GM10266 (cell line): ENCODE measurements at regions not wholly inside any gene's neighbourhood (a gene's known extent, or its start where the extent isn't known, plus 50 kb on each side); places are given as distances from the start of the nearest gene placed in this dataset.
"Not testable (repeated sequence)": the region's sequence is repeated elsewhere in the genome, so short reads cannot be mapped to it uniquely, and the experiment has no call there.

ENCODE experiments used
- DNase-seq: peaks from one replicate; pipeline ENCODE4 v3.0.0; 2012; ENCODE audit errors: extremely low spot score
- TF ChIP-seq, protein P1 (sequence below): IDR thresholded peaks from 2 replicates; pipeline ENCODE4 v1.5.1; 2012; ENCODE audit warnings: mild to moderate bottlenecking, low read depth; ENCODE audit not compliant: control insufficient read depth, insufficient read depth; ENCODE audit errors: missing control alignments

DNA sequence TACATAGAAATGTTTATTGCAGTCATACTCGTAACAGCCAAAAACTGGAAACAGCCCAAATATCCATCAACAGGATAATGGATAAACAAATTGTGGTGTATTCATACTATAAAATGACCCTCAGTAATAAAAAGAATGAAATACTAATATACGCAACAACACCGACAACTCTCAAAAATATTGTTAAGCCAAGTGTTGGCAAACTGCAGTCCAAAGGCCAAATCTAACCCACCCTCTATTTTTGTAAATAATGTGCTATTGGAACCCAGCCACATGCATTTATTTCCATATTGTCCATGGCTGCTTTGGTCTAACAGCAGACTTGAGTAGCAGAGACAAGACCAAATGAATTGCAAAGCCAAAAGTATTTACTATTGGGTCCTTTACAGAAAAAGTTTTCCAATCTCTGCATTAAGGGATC, 151.0 kb downstream of the MREG start:
- TF ChIP-seq, protein P1, sequence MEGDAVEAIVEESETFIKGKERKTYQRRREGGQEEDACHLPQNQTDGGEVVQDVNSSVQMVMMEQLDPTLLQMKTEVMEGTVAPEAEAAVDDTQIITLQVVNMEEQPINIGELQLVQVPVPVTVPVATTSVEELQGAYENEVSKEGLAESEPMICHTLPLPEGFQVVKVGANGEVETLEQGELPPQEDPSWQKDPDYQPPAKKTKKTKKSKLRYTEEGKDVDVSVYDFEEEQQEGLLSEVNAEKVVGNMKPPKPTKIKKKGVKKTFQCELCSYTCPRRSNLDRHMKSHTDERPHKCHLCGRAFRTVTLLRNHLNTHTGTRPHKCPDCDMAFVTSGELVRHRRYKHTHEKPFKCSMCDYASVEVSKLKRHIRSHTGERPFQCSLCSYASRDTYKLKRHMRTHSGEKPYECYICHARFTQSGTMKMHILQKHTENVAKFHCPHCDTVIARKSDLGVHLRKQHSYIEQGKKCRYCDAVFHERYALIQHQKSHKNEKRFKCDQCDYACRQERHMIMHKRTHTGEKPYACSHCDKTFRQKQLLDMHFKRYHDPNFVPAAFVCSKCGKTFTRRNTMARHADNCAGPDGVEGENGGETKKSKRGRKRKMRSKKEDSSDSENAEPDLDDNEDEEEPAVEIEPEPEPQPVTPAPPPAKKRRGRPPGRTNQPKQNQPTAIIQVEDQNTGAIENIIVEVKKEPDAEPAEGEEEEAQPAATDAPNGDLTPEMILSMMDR: no peak
- DNase-seq: no peak

DNA sequence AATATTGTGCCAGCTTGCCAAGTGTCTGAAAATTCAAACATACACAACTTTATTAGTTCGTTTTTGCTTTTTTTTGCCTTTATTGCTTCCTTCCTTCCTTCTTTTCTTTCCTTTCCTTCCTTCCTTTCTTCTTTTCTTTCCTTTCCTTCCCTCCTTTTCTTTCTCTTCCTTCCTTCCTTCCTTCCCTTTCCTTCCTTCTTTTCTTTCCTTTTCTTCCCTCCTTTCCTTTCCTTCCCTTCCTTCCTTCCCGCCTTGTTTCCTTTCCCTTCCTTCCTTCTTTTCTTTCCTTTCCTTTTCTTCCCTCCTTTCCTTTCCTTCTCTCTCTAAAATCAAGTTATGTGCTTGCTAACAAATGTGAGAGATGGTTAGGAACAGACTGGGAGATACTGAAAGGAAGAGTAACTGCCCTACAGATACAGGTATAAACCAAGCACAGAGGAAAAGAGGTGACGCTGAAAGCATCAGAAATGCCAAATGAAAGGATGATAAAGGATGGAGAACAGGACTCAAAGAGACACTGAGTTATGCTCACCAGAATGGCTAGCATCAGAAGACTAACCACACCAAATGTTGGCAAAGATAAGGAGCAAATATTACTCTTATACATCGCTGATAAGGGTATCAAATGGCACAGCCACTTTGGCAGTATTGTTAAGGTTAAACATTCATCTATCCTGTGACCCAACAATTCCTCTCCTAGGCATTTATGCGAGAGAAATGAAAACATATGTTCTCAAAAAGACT, 151.6 kb downstream of the MREG start:
- no peak for DNase-seq
- TF ChIP-seq, protein P1: no peak

DNA sequence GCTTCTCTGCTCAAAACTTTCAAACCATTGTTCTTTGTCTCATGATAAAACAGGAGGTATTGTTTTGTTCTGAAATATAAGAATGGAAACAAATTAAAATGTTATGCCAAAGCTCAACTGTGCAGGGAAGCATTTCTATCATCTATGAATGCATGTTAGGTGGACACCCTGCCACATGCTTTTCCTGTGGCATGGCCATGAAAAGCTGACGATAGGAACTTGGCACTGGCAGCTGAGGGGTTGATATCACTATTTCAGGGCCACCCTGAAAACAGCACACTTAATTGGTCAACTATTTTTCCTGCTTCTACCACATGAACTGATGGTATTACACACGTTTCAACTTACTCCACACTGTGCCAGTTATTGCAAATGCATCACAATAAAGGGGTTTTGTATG, 157.3 kb downstream of the MREG start:
- TF ChIP-seq, protein P1: no peak
- no peak for DNase-seq

DNA sequence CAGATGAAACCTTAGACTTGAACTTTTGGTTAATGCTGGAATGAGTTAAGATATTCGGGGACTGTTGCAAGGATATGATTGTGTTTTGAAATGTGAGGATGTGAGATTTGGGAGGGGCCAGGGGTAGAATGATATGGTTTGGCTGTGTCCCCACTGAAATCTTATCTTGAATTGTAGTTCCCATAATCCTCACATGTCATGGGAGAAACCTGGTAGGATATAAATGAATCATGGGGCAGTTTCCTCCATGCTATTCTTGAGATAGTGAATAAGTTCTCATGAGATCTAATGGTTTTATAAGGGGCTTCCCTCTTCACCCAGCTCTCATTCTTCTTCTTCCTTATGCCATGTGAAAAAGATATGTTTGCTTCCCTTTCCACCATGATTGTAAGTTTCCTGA, 158.0 kb downstream of the MREG start:
- DNase-seq: not testable (repeated sequence)

DNA sequence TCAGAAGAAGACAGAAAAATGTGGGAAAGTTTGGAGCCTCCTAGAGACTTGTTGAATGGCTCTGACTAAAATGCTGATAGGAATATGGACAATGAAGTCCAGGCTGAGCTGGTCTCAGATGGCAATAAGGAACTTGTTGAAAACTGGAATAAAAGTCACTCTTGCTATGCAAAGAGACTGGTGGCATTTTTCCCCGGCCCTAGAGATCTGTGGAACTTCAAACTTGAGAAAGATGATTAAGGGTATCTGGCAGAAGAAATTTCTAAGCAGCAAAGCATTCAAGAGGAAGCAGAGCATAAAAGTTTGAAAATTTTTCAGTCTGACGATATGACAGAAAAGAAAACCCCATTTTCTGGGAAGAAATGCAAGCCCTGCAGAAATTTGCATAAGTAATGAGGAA, 159.3 kb downstream of the MREG start:
- TF ChIP-seq, protein P1: no peak
- DNase-seq: no peak

DNA sequence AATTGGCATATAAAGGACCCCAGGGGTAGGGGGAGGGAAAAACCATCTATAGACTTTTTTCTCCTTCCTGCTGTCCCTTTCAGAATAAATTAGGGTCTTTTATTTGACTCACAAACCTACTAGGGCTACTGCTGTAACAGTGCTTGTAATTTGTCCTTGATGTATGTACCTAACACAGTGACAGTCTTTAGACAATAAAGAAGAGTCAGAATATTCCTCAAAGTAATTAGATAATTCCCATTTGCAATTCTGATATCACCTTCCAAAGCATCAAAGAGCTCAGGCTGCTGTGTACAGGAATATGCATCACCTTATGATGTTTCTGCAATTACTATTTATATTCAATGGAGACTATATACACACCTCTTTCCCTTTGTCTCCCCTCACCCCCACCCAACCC, 161.7 kb downstream of the MREG start:
- TF ChIP-seq, protein P1: no peak
- no peak for DNase-seq

DNA sequence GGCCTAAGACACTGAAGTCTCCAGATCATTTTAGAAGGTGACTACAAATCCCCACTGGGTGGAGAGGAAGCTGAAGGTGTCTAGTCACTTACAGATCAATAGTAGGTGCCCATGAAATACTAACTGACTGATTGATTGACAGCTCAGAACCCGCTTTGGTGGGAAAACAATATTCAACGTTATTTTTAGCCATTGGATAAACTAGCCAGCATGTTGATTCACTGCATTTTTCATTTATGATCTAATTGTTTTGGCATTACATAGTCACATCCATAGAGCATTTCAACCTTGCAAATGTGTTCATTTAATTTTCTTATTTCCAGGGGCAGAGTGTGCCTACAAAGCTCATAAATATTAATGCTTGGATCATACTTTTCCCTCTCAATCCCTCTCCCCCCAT, 162.3 kb downstream of the MREG start:
- no peak for DNase-seq
- TF ChIP-seq, protein P1: no peak

DNA sequence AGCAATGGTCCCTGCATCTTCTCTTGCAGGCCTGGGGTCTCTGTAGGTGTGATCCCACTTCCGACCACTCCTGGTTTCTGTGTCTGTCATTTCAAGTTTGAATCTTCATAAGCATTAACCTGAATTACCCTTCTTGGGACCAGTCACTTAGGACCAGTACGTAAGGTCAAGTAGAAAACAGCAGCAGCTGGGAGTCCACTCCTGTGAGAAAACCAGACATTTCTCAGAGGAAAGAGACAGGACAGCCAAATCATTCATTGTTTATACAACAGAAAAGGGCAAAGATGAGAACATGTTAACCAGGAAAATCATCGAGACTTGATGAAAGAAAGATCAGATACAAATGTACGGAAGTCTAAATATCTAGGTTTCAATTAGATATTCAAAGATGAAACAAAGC, 163.0 kb downstream of the MREG start:
- TF ChIP-seq, protein P1: no peak
- DNase-seq: no peak
